ENCODE measurements at regions not wholly inside any gene's neighbourhood (a gene's known extent, or its start where the extent isn't known, plus 50 kb on each side); places are given as distances from the start of the nearest gene placed in this dataset.

DNA sequence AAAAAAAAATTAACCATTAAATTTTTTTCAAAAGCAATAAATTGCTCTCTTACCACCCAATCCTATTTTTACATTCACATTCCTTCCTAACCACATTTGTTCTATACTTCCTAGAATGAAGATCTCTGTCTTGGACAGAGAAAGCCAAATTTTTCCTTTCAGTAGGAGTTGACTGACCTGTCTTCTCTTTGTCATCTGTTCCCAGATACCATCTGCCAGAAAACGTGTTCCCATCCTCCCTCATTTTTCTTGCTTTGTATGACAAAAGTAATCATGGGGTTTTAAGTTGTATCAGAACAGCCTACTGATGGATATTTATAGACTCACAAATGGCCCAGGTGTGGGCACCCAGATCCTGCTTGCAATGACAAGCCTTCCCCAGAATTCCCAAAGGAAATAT, 182.1 kb downstream of the CYP26B1 start:
- no peak for TF ChIP-seq POLR2A (IDR thresholded peaks at IDR 0.05)
- TF ChIP-seq, protein P1, sequence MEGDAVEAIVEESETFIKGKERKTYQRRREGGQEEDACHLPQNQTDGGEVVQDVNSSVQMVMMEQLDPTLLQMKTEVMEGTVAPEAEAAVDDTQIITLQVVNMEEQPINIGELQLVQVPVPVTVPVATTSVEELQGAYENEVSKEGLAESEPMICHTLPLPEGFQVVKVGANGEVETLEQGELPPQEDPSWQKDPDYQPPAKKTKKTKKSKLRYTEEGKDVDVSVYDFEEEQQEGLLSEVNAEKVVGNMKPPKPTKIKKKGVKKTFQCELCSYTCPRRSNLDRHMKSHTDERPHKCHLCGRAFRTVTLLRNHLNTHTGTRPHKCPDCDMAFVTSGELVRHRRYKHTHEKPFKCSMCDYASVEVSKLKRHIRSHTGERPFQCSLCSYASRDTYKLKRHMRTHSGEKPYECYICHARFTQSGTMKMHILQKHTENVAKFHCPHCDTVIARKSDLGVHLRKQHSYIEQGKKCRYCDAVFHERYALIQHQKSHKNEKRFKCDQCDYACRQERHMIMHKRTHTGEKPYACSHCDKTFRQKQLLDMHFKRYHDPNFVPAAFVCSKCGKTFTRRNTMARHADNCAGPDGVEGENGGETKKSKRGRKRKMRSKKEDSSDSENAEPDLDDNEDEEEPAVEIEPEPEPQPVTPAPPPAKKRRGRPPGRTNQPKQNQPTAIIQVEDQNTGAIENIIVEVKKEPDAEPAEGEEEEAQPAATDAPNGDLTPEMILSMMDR (IDR thresholded peaks at IDR 0.05) = no peak
- DNase-seq (no peak), ATAC-seq (no peak)
- no peaks in the 10 kb centered on the region for H3K9me3 ChIP-seq
- no peak overlapping the region for H3K4me3 ChIP-seq
- intact Hi-C loops (cut with DNase I) = no loop called here
- no peaks in the 10 kb centered on the region for H3K4me1 ChIP-seq
- no peaks in the 10 kb centered on the region for H3K36me3 ChIP-seq
- H3K27ac ChIP-seq = no peak overlapping the region
- no peaks in the 10 kb centered on the region for H3K27me3 ChIP-seq
- WGBS (ENCODE audit: insufficient coverage, low coverage, low lambda C conversion rate, missing lambda C conversion rate) = 29% methylated on average over 1 of the region's 1 CpG

DNA sequence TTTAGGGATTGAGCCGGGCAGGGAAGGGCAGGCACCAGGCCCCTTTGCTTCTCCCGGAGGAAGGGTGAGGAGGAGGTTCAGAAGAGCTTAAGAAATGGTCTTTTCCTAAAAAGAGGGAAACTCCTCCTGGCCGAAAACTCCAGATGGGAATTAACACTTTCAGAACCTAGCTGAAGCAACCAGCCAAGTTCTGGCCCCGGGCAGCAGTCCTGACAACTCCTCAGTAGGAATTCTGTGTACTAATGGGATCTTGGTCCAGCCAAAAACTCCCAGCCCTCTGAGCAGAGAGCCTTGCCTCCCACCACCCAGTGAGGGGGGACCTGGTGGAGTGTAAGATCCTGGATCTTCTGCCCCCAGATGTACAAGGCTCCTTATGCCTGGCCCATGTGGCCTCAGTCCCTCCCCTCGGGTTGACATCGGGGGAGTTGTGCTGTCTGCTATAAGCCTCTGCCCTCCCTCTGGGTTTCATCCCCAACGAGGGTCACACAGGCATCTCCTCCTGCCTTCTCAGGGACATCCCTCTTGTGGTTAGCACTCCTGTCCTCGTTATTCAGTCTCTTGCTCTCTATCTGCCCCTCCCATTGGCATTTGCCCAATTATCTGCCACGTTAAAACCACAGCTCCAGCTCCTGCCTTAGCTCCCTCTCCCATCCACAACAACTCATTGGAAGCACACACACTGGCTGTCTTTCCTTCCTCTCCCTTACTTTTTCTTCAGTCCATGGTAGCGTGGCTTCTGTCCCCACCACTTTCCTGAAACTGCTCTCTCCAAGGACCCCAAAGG, 184.6 kb downstream of the CYP26B1 start:
- DNase-seq (no peak), ATAC-seq (no peak)
- intact Hi-C loops (cut with DNase I) = no loop called here

DNA sequence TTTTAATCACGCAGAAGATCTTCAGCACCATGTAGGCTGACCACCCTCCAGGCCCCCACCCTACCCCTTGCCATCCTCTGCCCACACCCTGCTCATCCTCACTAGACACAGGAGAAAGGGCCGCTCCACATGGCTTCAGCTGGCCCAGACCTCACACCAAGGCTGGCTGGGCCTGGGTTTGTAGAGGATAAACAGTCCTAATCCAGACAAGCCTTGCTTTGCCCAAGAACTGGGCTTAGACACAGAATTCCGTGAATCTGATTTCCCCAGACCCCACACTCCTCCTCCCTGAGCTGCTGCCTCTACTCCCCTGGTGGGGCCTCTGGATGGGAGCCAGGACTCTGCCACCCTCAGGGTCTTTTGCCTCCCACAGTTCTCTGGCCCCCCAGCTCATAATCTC, 185.3 kb downstream of the CYP26B1 start:
- Histone ChIP-seq H3K4me1 (no peaks in the 10 kb centered on the region), H3K27ac (no peak overlapping the region), H3K4me3 (no peak overlapping the region), H3K9me3 (peaks cover 0 to 4% (median 2%) of the 10 kb centered on the region in 4 donors), H3K36me3 (no peaks in the 10 kb centered on the region), H3K27me3 (no peaks in the 10 kb centered on the region)
- no peak for ATAC-seq
- intact Hi-C loops (cut with DNase I) = no loop called here
- TF ChIP-seq POLR2A (IDR thresholded peaks at IDR 0.05) = no peak
- TF ChIP-seq, protein P1 (IDR thresholded peaks at IDR 0.05) = no peak
- WGBS (ENCODE audit: insufficient coverage, low coverage, low lambda C conversion rate, missing lambda C conversion rate) = 67% methylated on average over 1 of the region's 3 CpGs
- DNase-seq = no peak

More for the DNA sequence above, 184.6 kb downstream of the CYP26B1 start:
- TF ChIP-seq, protein P1 (IDR thresholded peaks at IDR 0.05) = no peak
- no peak for TF ChIP-seq POLR2A (IDR thresholded peaks at IDR 0.05)
- 51% methylated on average over 8 of the region's 10 CpGs for WGBS (ENCODE audit: insufficient coverage, low coverage, low lambda C conversion rate, missing lambda C conversion rate)
- no peak overlapping the region for H3K27ac ChIP-seq
- H3K4me1 ChIP-seq = no peaks in the 10 kb centered on the region
- no peaks in the 10 kb centered on the region for H3K27me3 ChIP-seq
- no peak overlapping the region for H3K4me3 ChIP-seq
- peaks cover 0 to 4% (median 2%) of the 10 kb centered on the region in 4 donors for H3K9me3 ChIP-seq
- H3K36me3 ChIP-seq = no peaks in the 10 kb centered on the region

DNA sequence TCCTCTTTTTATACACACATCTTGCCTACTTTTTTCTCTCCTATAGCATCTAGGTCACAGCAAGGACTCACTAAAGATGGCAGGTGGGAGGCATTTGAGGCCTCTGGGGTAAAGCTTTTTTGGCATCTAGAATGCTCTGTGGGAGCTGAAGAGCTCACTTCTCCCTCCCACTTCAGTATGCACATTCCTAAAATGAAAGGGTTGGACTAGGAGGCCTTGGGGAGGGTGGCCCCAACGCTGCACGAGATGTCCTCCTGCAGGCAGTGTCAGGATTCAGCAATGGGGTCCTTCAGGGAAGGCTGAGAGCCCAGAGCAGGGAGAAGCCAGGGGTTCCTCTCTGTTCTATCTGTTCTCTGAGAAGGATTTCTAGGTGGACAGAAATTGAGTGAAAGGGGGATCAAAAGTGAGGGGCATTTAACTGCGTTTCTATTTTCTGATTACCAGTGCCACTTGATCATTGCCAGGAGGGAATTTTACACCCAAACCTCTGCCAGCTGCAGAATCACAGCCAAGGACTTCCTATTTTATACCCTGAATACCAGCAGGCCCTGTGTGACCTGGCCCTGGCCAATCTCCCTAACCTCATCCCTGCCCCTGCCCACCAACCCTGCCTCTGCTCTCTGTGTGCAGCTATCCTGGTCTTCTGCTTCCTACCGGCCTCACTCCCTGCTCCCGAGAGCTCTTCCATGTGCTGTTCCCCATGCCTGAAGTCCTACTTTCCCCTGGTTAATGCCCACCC, 186.2 kb downstream of the CYP26B1 start:
- ATAC-seq (no peak), DNase-seq (no peak)
- Histone ChIP-seq H3K9me3 (peaks cover 0 to 4% (median 2%) of the 10 kb centered on the region in 4 donors), H3K27me3 (no peaks in the 10 kb centered on the region), H3K4me3 (no peak overlapping the region), H3K27ac (no peak overlapping the region), H3K36me3 (no peaks in the 10 kb centered on the region), H3K4me1 (no peaks in the 10 kb centered on the region)
- TF ChIP-seq POLR2A (IDR thresholded peaks at IDR 0.05) = no peak
- TF ChIP-seq, protein P1 (IDR thresholded peaks at IDR 0.05) = no peak
- intact Hi-C loops (cut with DNase I) = no loop called here
- 92% methylated on average over 2 of the region's 5 CpGs for WGBS (ENCODE audit: insufficient coverage, low coverage, low lambda C conversion rate, missing lambda C conversion rate)
